GM13977 (cell line): ENCODE measurements at regions not wholly inside any gene's neighbourhood (a gene's known extent, or its start where the extent isn't known, plus 50 kb on each side); places are given as distances from the start of the nearest gene placed in this dataset.
"Not testable (repeated sequence)": the region's sequence is repeated elsewhere in the genome, so short reads cannot be mapped to it uniquely, and the experiment has no call there.

Source experiments
- DNase-seq: peaks from one replicate; pipeline ENCODE4 v3.0.0; 2012; ENCODE audit warnings: low spot score
- CTCF ChIP-seq: IDR thresholded peaks from 2 replicates; pipeline ENCODE4 v1.5.1; 2012; ENCODE audit warnings: mild to moderate bottlenecking, control low read depth; ENCODE audit not compliant: insufficient read depth; ENCODE audit errors: extremely low read depth, missing control alignments
- in situ Hi-C: fragments of 300-500 bp; cut with MboI; formaldehyde crosslinking; loops from one replicate; pipeline ENCODE4 v1.12.0; 2022; ENCODE audit warnings: low sequenced_read_pairs, low pct_unique_long_range_greater_than_20kb, mixed read lengths, inconsistent platforms; ENCODE audit not compliant: unreplicated experiment

- in situ Hi-C loops: no loop called here
- TF ChIP-seq CTCF: no peak
- DNase-seq: no peak
Observed at GRCh38 chr2:65979446-65979845, 455.5 kb upstream of the MEIS1 start.

GRCh38 chr2:65974067-65974723 lies 460.7 kb upstream of the MEIS1 start:
- no peak for DNase-seq
- peak; percentile 8 for TF ChIP-seq CTCF
- in situ Hi-C loops: no loop called here

GRCh38 chr2:65969161-65969560 lies 465.8 kb upstream of the MEIS1 start:
- in situ Hi-C loops: no loop called here
- TF ChIP-seq CTCF: no peak
- no peak for DNase-seq

GRCh38 chr2:65963303-65963702 lies 471.6 kb upstream of the MEIS1 start:
- in situ Hi-C loops, DNase-seq: not testable (repeated sequence)

GRCh38 chr2:65960953-65961352 lies 474.0 kb upstream of the MEIS1 start:
- in situ Hi-C loops: no loop called here
- no peak for DNase-seq
- TF ChIP-seq CTCF: no peak

GRCh38 chr2:65957886-65958285 lies 477.0 kb upstream of the MEIS1 start:
- DNase-seq: no peak
- in situ Hi-C loops: no loop called here
- no peak for TF ChIP-seq CTCF

- TF ChIP-seq CTCF: no peak
- in situ Hi-C loops: no loop called here
- no peak for DNase-seq
Observed at GRCh38 chr2:65957454-65957853, 477.5 kb upstream of the MEIS1 start.
